ENCODE measurements at regions not wholly inside any gene's neighbourhood (a gene's known extent, or its start where the extent isn't known, plus 50 kb on each side); places are given as distances from the start of the nearest gene placed in this dataset.

GRCh38 chr19:30311911-30312310, 60.3 kb upstream of the ZNF536 start:
- no peak overlapping the region for H3K4me3 ChIP-seq
- 95% methylated on average over 7 of the region's 7 CpGs for WGBS (ENCODE audit: low lambda C conversion rate, missing lambda C conversion rate)
- no peak for TF ChIP-seq CTCF (IDR thresholded peaks at IDR 0.05; ENCODE audit: poor library complexity)
- TF ChIP-seq EZH2phosphoT487 (IDR thresholded peaks at IDR 0.05; ENCODE audit: low read depth, severe bottlenecking, unreplicated experiment), result no peak
- TF ChIP-seq EZH2 (IDR thresholded peaks at IDR 0.05; ENCODE audit: borderline replicate concordance), result no peak
- no peaks in the 10 kb centered on the region for H3K36me3 ChIP-seq (replicated peaks; ENCODE audit: insufficient read depth, low read depth)
- H3K27me3 ChIP-seq, result no peaks in the 10 kb centered on the region
- H3K9me3 ChIP-seq (ENCODE audit: low read depth), result no peaks in the 10 kb centered on the region
- H3K4me1 ChIP-seq (ENCODE audit: insufficient read depth), result no peaks in the 10 kb centered on the region
- H4K20me1 ChIP-seq (ENCODE audit: insufficient read depth, poor library complexity, severe bottlenecking), result no peaks in the 10 kb centered on the region
- H3K4me2 ChIP-seq, result no peak overlapping the region
- no peaks in the 10 kb centered on the region for H3K9me2 ChIP-seq (replicated peaks; ENCODE audit: insufficient read depth)
- H2AFZ ChIP-seq, result no peak overlapping the region
- H3K27ac ChIP-seq, result no peak overlapping the region
- no peak for DNase-seq (ENCODE audit: low spot score)
- H3K79me2 ChIP-seq, result no peaks in the 10 kb centered on the region

- no peak overlapping the region for H3K4me3 ChIP-seq
- no peak overlapping the region for H3K4me2 ChIP-seq
- no peaks in the 10 kb centered on the region for H3K9me3 ChIP-seq (ENCODE audit: low read depth)
- no peak overlapping the region for H2AFZ ChIP-seq
- DNase-seq (ENCODE audit: low spot score), result no peak
- H3K27me3 ChIP-seq, result no peaks in the 10 kb centered on the region
- H3K9me2 ChIP-seq (replicated peaks; ENCODE audit: insufficient read depth), result no peaks in the 10 kb centered on the region
- WGBS (ENCODE audit: low lambda C conversion rate, missing lambda C conversion rate), result 86% methylated on average over 14 of the region's 14 CpGs
- TF ChIP-seq EZH2 (IDR thresholded peaks at IDR 0.05; ENCODE audit: borderline replicate concordance) (no peak), CTCF (IDR thresholded peaks at IDR 0.05; ENCODE audit: poor library complexity) (no peak), EZH2phosphoT487 (IDR thresholded peaks at IDR 0.05; ENCODE audit: low read depth, severe bottlenecking, unreplicated experiment) (no peak)
- no peaks in the 10 kb centered on the region for H3K4me1 ChIP-seq (ENCODE audit: insufficient read depth)
- H4K20me1 ChIP-seq (ENCODE audit: insufficient read depth, poor library complexity, severe bottlenecking), result no peaks in the 10 kb centered on the region
- no peaks in the 10 kb centered on the region for H3K36me3 ChIP-seq (replicated peaks; ENCODE audit: insufficient read depth, low read depth)
- H3K27ac ChIP-seq, result no peak overlapping the region
- no peaks in the 10 kb centered on the region for H3K79me2 ChIP-seq
Measured at GRCh38 chr19:30312582-30313352, 59.4 kb upstream of the ZNF536 start.

GRCh38 chr19:30313353-30313750, 58.8 kb upstream of the ZNF536 start:
- H3K4me2 ChIP-seq, result no peak overlapping the region
- H3K36me3 ChIP-seq (replicated peaks; ENCODE audit: insufficient read depth, low read depth), result no peaks in the 10 kb centered on the region
- H3K9me3 ChIP-seq (ENCODE audit: low read depth), result no peaks in the 10 kb centered on the region
- no peak overlapping the region for H3K4me3 ChIP-seq
- TF ChIP-seq EZH2 (IDR thresholded peaks at IDR 0.05; ENCODE audit: borderline replicate concordance) (no peak), EZH2phosphoT487 (IDR thresholded peaks at IDR 0.05; ENCODE audit: low read depth, severe bottlenecking, unreplicated experiment) (no peak), CTCF (IDR thresholded peaks at IDR 0.05; ENCODE audit: poor library complexity) (no peak)
- no peaks in the 10 kb centered on the region for H3K79me2 ChIP-seq
- DNase-seq (ENCODE audit: low spot score), result no peak
- H3K27me3 ChIP-seq, result no peaks in the 10 kb centered on the region
- H3K9me2 ChIP-seq (replicated peaks; ENCODE audit: insufficient read depth), result no peaks in the 10 kb centered on the region
- no peaks in the 10 kb centered on the region for H4K20me1 ChIP-seq (ENCODE audit: insufficient read depth, poor library complexity, severe bottlenecking)
- no peak overlapping the region for H3K27ac ChIP-seq
- no peak overlapping the region for H2AFZ ChIP-seq
- WGBS (ENCODE audit: low lambda C conversion rate, missing lambda C conversion rate), result 92% methylated on average over 2 of the region's 2 CpGs
- no peaks in the 10 kb centered on the region for H3K4me1 ChIP-seq (ENCODE audit: insufficient read depth)
